Fibroblast of skin of back (primary cell): ENCODE measurements at regions not wholly inside any gene's neighbourhood (a gene's known extent, or its start where the extent isn't known, plus 50 kb on each side); places are given as distances from the start of the nearest gene placed in this dataset.

Source experiments
- DNase-seq: peaks from one replicate; pipeline ENCODE4 v3.0.0-alpha.2; 2013

DNA sequence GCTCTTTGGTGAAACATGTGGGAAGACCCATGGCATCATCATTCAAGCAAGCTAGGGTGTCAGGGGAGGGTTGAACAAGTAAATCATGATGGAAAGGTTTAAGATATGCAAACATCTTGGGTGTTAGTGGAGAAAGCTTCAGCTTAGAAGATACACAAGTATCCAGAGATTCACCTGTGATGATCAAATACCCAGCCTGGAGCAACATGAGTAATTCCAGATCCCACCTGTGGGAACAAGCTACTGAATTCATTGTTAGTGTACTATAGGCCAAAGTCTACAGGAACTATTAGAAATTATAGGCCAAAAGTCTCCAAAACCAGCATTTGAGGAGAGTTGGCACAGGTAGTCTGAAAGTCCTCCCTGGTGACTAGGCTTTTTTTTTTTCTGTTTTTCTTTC lies 499.9 kb downstream of the NUF2 start:
- DNase-seq: no peak

- DNase-seq: peak; percentile 75
These were observed 501.3 kb downstream of the NUF2 start for GRCh38 chr1:163823017-163823416.

DNA sequence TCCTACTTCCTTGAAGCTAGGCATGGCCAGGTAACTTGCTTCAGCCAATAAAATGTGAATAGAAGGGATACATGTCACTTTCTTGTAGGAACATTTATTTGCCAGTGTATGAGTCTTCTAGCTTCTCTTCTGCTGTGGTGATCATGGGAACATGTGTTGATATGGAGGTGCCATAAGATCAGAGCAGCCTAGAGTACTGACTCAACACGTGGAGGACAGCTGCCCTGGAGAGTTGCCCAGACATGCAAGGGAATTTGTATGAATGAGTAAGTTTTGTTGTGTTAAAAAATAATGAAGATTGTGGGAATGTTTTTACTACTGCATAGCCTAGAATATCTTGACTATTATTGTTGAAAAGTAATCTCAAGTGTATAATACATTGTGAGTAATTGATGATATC lies 502.3 kb downstream of the NUF2 start:
- peak; percentile 98 for DNase-seq

DNA sequence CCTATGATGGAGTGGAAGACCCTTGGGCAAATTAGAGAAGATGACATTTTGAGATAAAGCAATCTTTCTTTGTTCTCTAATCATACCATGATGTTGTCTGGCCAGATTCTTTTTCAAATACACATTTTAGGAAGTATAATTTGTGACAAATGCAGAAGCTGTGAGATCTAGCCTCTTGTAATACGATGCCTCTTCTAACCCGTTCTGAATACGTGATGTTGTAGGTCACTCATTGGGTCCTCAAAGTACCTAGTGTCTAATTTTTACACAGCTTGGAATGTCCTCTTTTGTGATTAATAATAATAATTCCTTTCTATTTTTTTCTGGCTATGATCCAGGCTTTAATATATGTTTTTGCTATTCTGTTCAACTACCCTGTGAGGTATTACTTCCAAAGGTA lies 502.7 kb downstream of the NUF2 start:
- no peak for DNase-seq

GRCh38 chr1:163826500-163826899 lies 504.7 kb downstream of the NUF2 start:
- DNase-seq: no peak

GRCh38 chr1:163834778-163835177 lies 513.0 kb downstream of the NUF2 start:
- peak; percentile 40 for DNase-seq

GRCh38 chr1:163836481-163836880 lies 514.7 kb downstream of the NUF2 start:
- no peak for DNase-seq

GRCh38 chr1:163837206-163837605 lies 515.5 kb downstream of the NUF2 start:
- DNase-seq: no peak

GRCh38 chr1:163842571-163842970 lies 520.8 kb downstream of the NUF2 start:
- no peak for DNase-seq

GRCh38 chr1:163844459-163844858 lies 522.7 kb downstream of the NUF2 start:
- peak; percentile 95 for DNase-seq

DNA sequence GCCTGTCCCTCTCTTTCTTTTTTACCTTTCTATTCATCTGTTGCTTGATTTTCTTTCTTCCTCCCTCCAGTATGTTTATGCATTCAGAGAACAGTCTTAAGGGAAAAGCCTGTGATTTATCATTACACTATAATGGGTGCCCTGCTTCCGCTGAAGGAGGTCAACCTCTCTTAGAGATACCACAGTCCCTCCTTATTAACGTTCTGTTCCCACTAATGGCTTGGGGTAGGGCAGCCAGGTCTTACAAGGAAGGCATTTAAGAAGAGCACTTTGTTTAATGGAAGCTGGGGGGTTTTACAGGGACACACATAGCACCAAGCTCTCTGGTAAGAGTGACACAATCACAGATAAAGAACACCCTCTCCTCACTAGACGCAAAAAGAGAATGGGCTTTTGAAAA lies 523.5 kb downstream of the NUF2 start:
- DNase-seq: no peak

- no peak for DNase-seq
These were observed 542.0 kb downstream of the NUF2 start for GRCh38 chr1:163863731-163864130.

GRCh38 chr1:163864207-163864606 lies 542.5 kb downstream of the NUF2 start:
- no peak for DNase-seq

- no peak for DNase-seq
These were observed 544.8 kb downstream of the NUF2 start for GRCh38 chr1:163866564-163866963.

DNA sequence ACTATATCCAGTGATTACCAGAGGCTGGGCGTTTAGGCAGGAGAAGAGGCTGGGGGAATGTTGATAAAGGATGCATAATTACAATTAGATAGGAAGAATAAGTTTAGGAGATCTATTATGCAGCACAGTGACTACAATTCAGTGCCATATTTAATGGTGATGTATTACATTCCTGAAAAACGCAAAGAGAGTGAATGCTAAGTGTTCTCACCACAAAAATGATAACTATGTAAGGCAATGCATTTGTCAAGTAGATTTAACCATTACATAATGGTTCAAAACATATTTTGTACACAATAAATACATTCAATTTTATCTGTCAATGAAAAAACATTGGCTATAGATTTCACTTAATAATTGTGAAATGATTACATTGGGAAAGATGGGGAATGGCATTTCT lies 548.9 kb downstream of the NUF2 start:
- peak; percentile 84 for DNase-seq

DNA sequence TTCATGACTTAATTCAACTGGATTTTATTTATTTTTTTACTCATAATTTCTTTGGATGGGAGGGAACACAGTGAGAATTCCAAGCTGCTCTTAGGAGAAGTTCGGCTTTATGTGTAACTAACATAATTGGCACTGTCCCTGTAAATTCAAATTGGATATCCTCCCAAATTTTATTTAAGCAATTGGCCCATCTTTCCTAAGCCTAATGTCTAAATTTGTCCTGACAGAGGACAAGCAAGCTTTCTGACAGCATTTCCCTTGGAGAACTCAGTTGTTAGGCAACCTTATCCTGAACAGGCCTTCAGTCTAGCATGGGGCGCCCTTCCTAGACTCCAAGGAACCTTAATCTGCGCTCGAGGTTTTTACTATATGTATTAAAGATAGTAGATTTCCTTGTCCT lies 550.3 kb downstream of the NUF2 start:
- DNase-seq: no peak

- DNase-seq: no peak
These were observed 552.3 kb downstream of the NUF2 start for GRCh38 chr1:163874070-163874469.

DNA sequence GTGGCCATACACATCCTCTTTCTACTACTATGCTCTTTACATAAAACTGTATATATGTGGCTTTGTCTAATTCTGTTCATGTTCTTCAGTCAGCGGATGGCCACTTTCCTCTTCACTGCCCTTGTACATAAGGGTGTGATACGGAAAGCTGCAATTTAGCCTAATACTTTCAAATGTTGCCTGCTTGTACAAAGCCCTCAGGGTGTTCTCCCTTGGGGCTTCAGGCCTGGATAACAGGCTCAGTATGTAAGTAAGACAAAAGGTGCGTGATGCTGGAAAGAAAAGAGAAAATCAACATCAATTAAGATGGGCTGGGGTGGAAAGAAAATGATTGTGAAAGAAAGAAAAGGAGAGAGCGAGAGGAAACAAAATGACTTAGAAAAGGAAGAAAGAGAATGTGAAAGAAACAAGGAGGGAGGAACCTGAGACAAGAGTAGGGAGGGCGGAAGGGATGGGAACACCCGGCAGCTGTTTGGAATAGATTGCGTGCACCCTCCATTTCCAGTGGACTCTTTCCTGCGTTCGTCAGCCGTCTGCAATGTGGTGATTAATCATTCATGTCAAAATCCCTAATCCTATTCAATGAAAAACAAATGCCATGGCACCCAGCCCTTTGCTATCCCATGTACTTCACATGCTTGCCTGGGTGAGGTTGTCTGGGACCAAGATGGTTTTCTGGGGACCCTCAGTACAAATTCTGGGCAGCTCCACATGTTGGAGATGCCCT lies 553.6 kb downstream of the NUF2 start:
- DNase-seq: peak; percentile 98

- peak; percentile 86 for DNase-seq
These were observed 554.2 kb downstream of the NUF2 start for GRCh38 chr1:163875927-163876320.

DNA sequence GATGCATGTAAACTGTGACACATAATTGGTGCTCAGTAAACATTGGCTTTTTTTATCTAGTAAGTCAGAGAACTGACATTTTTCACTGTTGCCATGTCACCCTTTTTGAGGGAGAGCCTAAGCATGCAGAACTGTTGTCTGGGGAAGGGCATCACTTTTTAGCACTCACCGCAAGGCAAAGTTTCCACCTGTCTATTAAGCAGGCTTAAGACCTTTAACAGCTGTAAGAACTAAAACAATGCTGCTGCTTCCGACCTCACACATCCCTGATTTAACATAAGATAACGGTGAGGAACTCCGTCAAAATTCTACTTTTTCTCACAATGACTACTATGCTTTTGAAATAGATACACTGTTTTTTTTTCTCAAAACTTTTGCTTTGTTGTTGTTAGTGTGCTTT lies 554.8 kb downstream of the NUF2 start:
- DNase-seq: peak; percentile 39

- peak; percentile 83 for DNase-seq
These were observed 555.3 kb downstream of the NUF2 start for GRCh38 chr1:163877016-163877415.

- DNase-seq: no peak
These were observed 563.8 kb downstream of the NUF2 start for GRCh38 chr1:163885510-163885909.

DNA sequence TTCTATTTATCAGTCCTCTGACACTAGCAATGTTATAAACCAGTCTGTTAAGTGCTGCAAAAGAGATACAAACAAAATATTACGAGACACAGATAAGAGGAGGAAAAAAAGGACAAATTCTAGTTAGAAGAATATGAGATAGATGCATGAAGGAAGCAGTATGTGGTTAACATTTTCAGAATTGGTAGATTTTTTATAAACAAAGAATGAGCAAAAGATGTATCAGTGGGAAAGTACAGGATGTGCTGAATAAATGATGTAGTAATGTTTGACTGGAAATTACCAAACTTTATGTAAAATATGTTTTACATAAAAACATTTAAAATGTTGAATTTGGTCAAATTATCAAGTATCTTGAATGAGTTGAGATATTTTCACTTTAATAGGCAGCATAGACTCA lies 574.2 kb downstream of the NUF2 start:
- no peak for DNase-seq

GRCh38 chr1:163897412-163898155 lies 575.8 kb downstream of the NUF2 start:
- DNase-seq: peak; percentile 92
